NB4 (cell line): ENCODE measurements at regions not wholly inside any gene's neighbourhood (a gene's known extent, or its start where the extent isn't known, plus 50 kb on each side); places are given as distances from the start of the nearest gene placed in this dataset.
A peak's percentile ranks its signal among the peaks of the same experiment; 100 is the strongest.

Experiments used
- DNase-seq: peaks from one replicate; pipeline ENCODE4 v3.0.0; 2010; ENCODE audit warnings: low read depth
- H3K4me3 ChIP-seq: one replicate; pipeline ENCODE4 v1.5.1; 2011; ENCODE audit warnings: mild to moderate bottlenecking, low read depth, low read length, moderate library complexity
- MYC ChIP-seq: IDR thresholded peaks from 2 replicates; pipeline ENCODE4 v1.6.1; 2011; ENCODE audit warnings: low read depth, low read length
- POLR2A ChIP-seq: IDR thresholded peaks from 2 replicates; pipeline ENCODE4 v1.6.1; 2011; ENCODE audit warnings: mild to moderate bottlenecking; ENCODE audit not compliant: insufficient read length; ENCODE audit errors: extremely low read depth
- TF ChIP-seq, protein P1 (sequence below): IDR thresholded peaks from 2 replicates; pipeline ENCODE4 v1.6.1; 2011; ENCODE audit warnings: low read depth, low read length
- TF ChIP-seq, protein P2 (sequence below): IDR thresholded peaks from one replicate; pipeline ENCODE4 v1.5.1; 2012; ENCODE audit warnings: low read depth, low read length

DNA sequence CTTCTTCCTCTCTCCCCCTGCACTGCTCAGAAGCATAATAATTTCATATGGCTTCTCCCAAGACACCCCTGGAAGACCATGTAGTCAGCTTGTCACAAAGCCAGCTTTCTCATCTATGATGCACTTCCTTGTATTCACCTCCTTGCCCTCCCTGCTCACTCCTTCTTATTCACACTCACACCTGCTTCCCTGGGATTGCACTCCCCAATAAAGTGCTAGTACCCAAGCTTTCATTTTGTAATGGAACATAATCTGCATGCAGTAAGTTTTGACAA lies 76.9 kb upstream of the FRMD4B start:
- no peak for DNase-seq
- TF ChIP-seq, protein P1, sequence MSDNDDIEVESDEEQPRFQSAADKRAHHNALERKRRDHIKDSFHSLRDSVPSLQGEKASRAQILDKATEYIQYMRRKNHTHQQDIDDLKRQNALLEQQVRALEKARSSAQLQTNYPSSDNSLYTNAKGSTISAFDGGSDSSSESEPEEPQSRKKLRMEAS = no peak
- TF ChIP-seq MYC (no peak), POLR2A (no peak)
- TF ChIP-seq, protein P2, sequence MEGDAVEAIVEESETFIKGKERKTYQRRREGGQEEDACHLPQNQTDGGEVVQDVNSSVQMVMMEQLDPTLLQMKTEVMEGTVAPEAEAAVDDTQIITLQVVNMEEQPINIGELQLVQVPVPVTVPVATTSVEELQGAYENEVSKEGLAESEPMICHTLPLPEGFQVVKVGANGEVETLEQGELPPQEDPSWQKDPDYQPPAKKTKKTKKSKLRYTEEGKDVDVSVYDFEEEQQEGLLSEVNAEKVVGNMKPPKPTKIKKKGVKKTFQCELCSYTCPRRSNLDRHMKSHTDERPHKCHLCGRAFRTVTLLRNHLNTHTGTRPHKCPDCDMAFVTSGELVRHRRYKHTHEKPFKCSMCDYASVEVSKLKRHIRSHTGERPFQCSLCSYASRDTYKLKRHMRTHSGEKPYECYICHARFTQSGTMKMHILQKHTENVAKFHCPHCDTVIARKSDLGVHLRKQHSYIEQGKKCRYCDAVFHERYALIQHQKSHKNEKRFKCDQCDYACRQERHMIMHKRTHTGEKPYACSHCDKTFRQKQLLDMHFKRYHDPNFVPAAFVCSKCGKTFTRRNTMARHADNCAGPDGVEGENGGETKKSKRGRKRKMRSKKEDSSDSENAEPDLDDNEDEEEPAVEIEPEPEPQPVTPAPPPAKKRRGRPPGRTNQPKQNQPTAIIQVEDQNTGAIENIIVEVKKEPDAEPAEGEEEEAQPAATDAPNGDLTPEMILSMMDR = no peak
- no peak overlapping the region for H3K4me3 ChIP-seq

- no peak for DNase-seq
- TF ChIP-seq POLR2A (no peak), MYC (no peak)
- TF ChIP-seq, protein P2 = no peak
- TF ChIP-seq, protein P1 = no peak
- no peak overlapping the region for H3K4me3 ChIP-seq
Measured at GRCh38 chr3:69462022-69462825, 76.3 kb upstream of the FRMD4B start.

DNA sequence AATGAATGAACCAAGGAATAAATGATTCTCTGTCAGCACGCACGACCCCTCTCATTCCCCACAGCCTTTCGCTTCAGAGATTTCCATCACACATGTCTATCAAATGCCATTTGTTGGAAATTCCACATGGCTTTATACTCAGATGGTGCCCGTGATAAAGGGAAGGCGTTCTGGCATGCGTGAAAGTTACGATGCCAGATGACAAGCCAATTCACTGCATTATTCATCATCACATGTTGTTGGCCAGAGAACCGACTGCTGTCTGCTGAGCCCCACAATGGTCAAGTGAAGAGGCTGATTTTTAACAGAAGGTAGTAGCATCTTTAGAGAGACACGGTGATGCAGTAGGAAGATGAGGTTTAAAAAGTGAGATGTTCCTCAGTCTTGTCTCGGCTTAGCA lies 74.1 kb upstream of the FRMD4B start:
- no peak for TF ChIP-seq POLR2A
- TF ChIP-seq MYC = no peak
- TF ChIP-seq, protein P1 = no peak
- TF ChIP-seq, protein P2 = no peak
- no peak for DNase-seq
- no peak overlapping the region for H3K4me3 ChIP-seq

- peak; percentile 10 for DNase-seq
- TF ChIP-seq, protein P2 = no peak
- TF ChIP-seq POLR2A (no peak), MYC (no peak)
- TF ChIP-seq, protein P1 = no peak
- no peak overlapping the region for H3K4me3 ChIP-seq
Measured at GRCh38 chr3:69458803-69459365, 73.0 kb upstream of the FRMD4B start.

GRCh38 chr3:69456631-69457030 lies 70.7 kb upstream of the FRMD4B start:
- no peak for DNase-seq
- no peak for TF ChIP-seq MYC
- TF ChIP-seq, protein P1 = no peak
- TF ChIP-seq, protein P2 = no peak
- TF ChIP-seq POLR2A = no peak
- H3K4me3 ChIP-seq = no peak overlapping the region
